ENCODE measurements at regions not wholly inside any gene's neighbourhood (a gene's known extent, or its start where the extent isn't known, plus 50 kb on each side); places are given as distances from the start of the nearest gene placed in this dataset.
A peak's percentile ranks its signal among the peaks of the same experiment; 100 is the strongest.

- no peaks in the 10 kb centered on the region for H3K36me3 ChIP-seq (replicated peaks; ENCODE audit: insufficient read depth, low read depth)
- H2AFZ ChIP-seq = no peak overlapping the region
- no peaks in the 10 kb centered on the region for H3K9me3 ChIP-seq (ENCODE audit: low read depth)
- DNase-seq (ENCODE audit: low spot score) = no peak
- H3K79me2 ChIP-seq = no peaks in the 10 kb centered on the region
- WGBS (ENCODE audit: low lambda C conversion rate, missing lambda C conversion rate) = no CpG with 5 or more reads among the region's 3 CpGs
- H3K9me2 ChIP-seq (replicated peaks; ENCODE audit: insufficient read depth) = no peaks in the 10 kb centered on the region
- H3K4me2 ChIP-seq = no peak overlapping the region
- no peak overlapping the region for H3K27ac ChIP-seq
- H3K4me1 ChIP-seq (ENCODE audit: insufficient read depth) = no peaks in the 10 kb centered on the region
- no peak for TF ChIP-seq CTCF (IDR thresholded peaks at IDR 0.05; ENCODE audit: poor library complexity)
- no peak for TF ChIP-seq EZH2phosphoT487 (IDR thresholded peaks at IDR 0.05; ENCODE audit: low read depth, severe bottlenecking, unreplicated experiment)
- no peak for TF ChIP-seq EZH2 (IDR thresholded peaks at IDR 0.05; ENCODE audit: borderline replicate concordance)
- H3K4me3 ChIP-seq = no peak overlapping the region
- no peaks in the 10 kb centered on the region for H3K27me3 ChIP-seq
- H4K20me1 ChIP-seq (ENCODE audit: insufficient read depth, poor library complexity, severe bottlenecking) = no peaks in the 10 kb centered on the region
Observed at GRCh38 chr17:56085576-56086267, 67.6 kb upstream of the ANKFN1 start.

- Histone ChIP-seq H4K20me1 (ENCODE audit: insufficient read depth, poor library complexity, severe bottlenecking) (no peaks in the 10 kb centered on the region), H3K4me2 (no peak overlapping the region), H3K9me3 (ENCODE audit: low read depth) (no peaks in the 10 kb centered on the region), H3K4me3 (no peak overlapping the region), H3K36me3 (replicated peaks; ENCODE audit: insufficient read depth, low read depth) (no peaks in the 10 kb centered on the region), H3K27me3 (no peaks in the 10 kb centered on the region), H3K4me1 (ENCODE audit: insufficient read depth) (no peaks in the 10 kb centered on the region), H2AFZ (no peak overlapping the region), H3K9me2 (replicated peaks; ENCODE audit: insufficient read depth) (no peaks in the 10 kb centered on the region), H3K79me2 (no peaks in the 10 kb centered on the region), H3K27ac (no peak overlapping the region)
- DNase-seq (ENCODE audit: low spot score) = no peak
- WGBS (ENCODE audit: low lambda C conversion rate, missing lambda C conversion rate) = no CpG with 5 or more reads among the region's 3 CpGs
- TF ChIP-seq EZH2phosphoT487 (IDR thresholded peaks at IDR 0.05; ENCODE audit: low read depth, severe bottlenecking, unreplicated experiment) (no peak), CTCF (IDR thresholded peaks at IDR 0.05; ENCODE audit: poor library complexity) (no peak), EZH2 (IDR thresholded peaks at IDR 0.05; ENCODE audit: borderline replicate concordance) (no peak)
Observed at GRCh38 chr17:56087199-56087598, 66.1 kb upstream of the ANKFN1 start.

- Histone ChIP-seq H3K36me3 (replicated peaks; ENCODE audit: insufficient read depth, low read depth) (no peaks in the 10 kb centered on the region), H2AFZ (no peak overlapping the region), H3K9me2 (replicated peaks; ENCODE audit: insufficient read depth) (no peaks in the 10 kb centered on the region), H3K79me2 (no peaks in the 10 kb centered on the region), H3K4me3 (no peak overlapping the region), H3K9me3 (ENCODE audit: low read depth) (no peaks in the 10 kb centered on the region), H3K27ac (no peak overlapping the region), H3K4me2 (no peak overlapping the region), H3K4me1 (ENCODE audit: insufficient read depth) (no peaks in the 10 kb centered on the region), H3K27me3 (no peaks in the 10 kb centered on the region), H4K20me1 (ENCODE audit: insufficient read depth, poor library complexity, severe bottlenecking) (no peaks in the 10 kb centered on the region)
- TF ChIP-seq EZH2phosphoT487 (IDR thresholded peaks at IDR 0.05; ENCODE audit: low read depth, severe bottlenecking, unreplicated experiment) (no peak), CTCF (IDR thresholded peaks at IDR 0.05; ENCODE audit: poor library complexity) (no peak), EZH2 (IDR thresholded peaks at IDR 0.05; ENCODE audit: borderline replicate concordance) (no peak)
- WGBS (ENCODE audit: low lambda C conversion rate, missing lambda C conversion rate) = 78% methylated on average over 3 of the region's 3 CpGs
- DNase-seq (ENCODE audit: low spot score) = peak; percentile 0
Observed at GRCh38 chr17:56096026-56096810, 57.1 kb upstream of the ANKFN1 start.
